ENCODE measurements at regions not wholly inside any gene's neighbourhood (a gene's known extent, or its start where the extent isn't known, plus 50 kb on each side); places are given as distances from the start of the nearest gene placed in this dataset.

- TF ChIP-seq CTCF (IDR thresholded peaks at IDR 0.05) (peak in 3 of 6 experiments; percentile 5 to 23 (median 17)), POLR2AphosphoS5 (IDR thresholded peaks at IDR 0.05) (no peak), POLR2A (IDR thresholded peaks at IDR 0.05) (no peak), EP300 (IDR thresholded peaks at IDR 0.05) (no peak)
These were observed 260.1 kb upstream of the OR4E1 start for GRCh38 chr14:21933681-21934080.

All from upper lobe of left lung (tissue), 4 donors.